SK-N-SH (cell line): ENCODE measurements at regions not wholly inside any gene's neighbourhood (a gene's known extent, or its start where the extent isn't known, plus 50 kb on each side); places are given as distances from the start of the nearest gene placed in this dataset.

Experiments
- EP300 ChIP-seq, 2 experiments: IDR thresholded peaks; 2 replicates each; pipeline versions ENCODE4 v1.4.0 to v1.6.1; 2012; ENCODE audit warnings: borderline replicate concordance in 1 of 2, low read depth in 1 of 2, low read length in 1 of 2
- MEF2A ChIP-seq: IDR thresholded peaks from 2 replicates; pipeline ENCODE4 v1.4.0; 2012; ENCODE audit warnings: low read depth, borderline replicate concordance
- NRF1 ChIP-seq: IDR thresholded peaks from 2 replicates; pipeline ENCODE4 v1.6.1; 2012; ENCODE audit warnings: low read depth, mild to moderate bottlenecking, low read length
- POLR2AphosphoS5 ChIP-seq: IDR thresholded peaks from 2 replicates; pipeline ENCODE4 v1.6.1; 2012; ENCODE audit warnings: low read depth, low read length
- RAD21 ChIP-seq: IDR thresholded peaks from 2 replicates; pipeline ENCODE4 v1.6.1; 2012; ENCODE audit warnings: mild to moderate bottlenecking, low read length
- RXRA ChIP-seq: IDR thresholded peaks from 2 replicates; pipeline ENCODE4 v1.4.0; 2012; ENCODE audit warnings: low read depth, mild to moderate bottlenecking, borderline replicate concordance
- TEAD4 ChIP-seq: IDR thresholded peaks from 2 replicates; pipeline ENCODE4 v1.4.0; 2012; ENCODE audit warnings: mild to moderate bottlenecking, borderline replicate concordance; ENCODE audit not compliant: insufficient read depth
- TF ChIP-seq, protein P1 (sequence below): fragments of 200-600 bp; sonication (generic); IDR thresholded peaks from 2 replicates; pipeline ENCODE4 v1.6.1; 2017; ENCODE audit warnings: antibody characterized with exemption, mild to moderate bottlenecking, moderate library complexity
- TF ChIP-seq, protein P2 (sequence below): fragments of 150-350 bp; IDR thresholded peaks from 2 replicates; pipeline ENCODE4 v1.6.1; 2016; ENCODE audit warnings: mild to moderate bottlenecking, low read depth, low read length

DNA sequence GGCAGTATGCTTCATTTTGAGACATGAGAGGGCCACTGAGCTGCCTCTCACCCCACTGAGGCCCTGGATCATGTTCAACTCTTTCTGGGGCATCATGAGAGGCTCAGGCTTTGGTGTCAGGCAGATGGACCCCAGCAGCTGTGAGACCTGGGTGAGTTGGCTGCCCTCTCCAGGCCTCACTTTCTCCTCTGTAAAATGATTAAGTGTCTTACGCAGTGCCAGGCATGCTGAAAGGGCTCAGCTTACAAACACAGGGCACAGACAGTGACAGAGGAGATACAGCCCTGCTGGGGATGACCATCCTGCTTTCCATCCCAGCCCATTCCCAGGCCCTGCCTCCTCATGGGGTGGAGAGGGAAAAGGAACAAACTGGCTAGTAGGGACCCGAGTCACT lies 387.4 kb downstream of the MATN1 start:
- TF ChIP-seq, protein P1, sequence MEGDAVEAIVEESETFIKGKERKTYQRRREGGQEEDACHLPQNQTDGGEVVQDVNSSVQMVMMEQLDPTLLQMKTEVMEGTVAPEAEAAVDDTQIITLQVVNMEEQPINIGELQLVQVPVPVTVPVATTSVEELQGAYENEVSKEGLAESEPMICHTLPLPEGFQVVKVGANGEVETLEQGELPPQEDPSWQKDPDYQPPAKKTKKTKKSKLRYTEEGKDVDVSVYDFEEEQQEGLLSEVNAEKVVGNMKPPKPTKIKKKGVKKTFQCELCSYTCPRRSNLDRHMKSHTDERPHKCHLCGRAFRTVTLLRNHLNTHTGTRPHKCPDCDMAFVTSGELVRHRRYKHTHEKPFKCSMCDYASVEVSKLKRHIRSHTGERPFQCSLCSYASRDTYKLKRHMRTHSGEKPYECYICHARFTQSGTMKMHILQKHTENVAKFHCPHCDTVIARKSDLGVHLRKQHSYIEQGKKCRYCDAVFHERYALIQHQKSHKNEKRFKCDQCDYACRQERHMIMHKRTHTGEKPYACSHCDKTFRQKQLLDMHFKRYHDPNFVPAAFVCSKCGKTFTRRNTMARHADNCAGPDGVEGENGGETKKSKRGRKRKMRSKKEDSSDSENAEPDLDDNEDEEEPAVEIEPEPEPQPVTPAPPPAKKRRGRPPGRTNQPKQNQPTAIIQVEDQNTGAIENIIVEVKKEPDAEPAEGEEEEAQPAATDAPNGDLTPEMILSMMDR = no peak
- no peak for TF ChIP-seq TEAD4
- TF ChIP-seq, protein P2, sequence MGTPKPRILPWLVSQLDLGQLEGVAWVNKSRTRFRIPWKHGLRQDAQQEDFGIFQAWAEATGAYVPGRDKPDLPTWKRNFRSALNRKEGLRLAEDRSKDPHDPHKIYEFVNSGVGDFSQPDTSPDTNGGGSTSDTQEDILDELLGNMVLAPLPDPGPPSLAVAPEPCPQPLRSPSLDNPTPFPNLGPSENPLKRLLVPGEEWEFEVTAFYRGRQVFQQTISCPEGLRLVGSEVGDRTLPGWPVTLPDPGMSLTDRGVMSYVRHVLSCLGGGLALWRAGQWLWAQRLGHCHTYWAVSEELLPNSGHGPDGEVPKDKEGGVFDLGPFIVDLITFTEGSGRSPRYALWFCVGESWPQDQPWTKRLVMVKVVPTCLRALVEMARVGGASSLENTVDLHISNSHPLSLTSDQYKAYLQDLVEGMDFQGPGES = no peak
- TF ChIP-seq POLR2AphosphoS5 = no peak
- TF ChIP-seq EP300 (IDR thresholded peaks at IDR 0.05; ENCODE audit: borderline replicate concordance in 1 of 2, low read depth in 1 of 2, low read length in 1 of 2) = no peak
- TF ChIP-seq NRF1 = no peak
- TF ChIP-seq RAD21 = no peak
- TF ChIP-seq MEF2A = no peak
- no peak for TF ChIP-seq RXRA
